K562 (cell line): ENCODE measurements at regions not wholly inside any gene's neighbourhood (a gene's known extent, or its start where the extent isn't known, plus 50 kb on each side); places are given as distances from the start of the nearest gene placed in this dataset.

ENCODE experiments used
- ATAC-seq: fragments of 200-7000 bp; cut with Tn5 transposase; 3 replicates; pipeline ENCODE4 v1.9.1; 2020; ENCODE audit warnings: moderate library complexity
- BruUV-seq: library from RNA; stranded (reverse); fragments of 400-500 nt; replicated peaks from 2 replicates; lab custom pipeline; 2021; lab: Mats Ljungman, UMichigan
- CTCF ChIA-PET: fragments of 300-600 bp; formaldehyde crosslinking; extraction: SDS; loops from one replicate; lab custom pipeline; 2021; ENCODE audit warnings: low intra/inter-chr PET ratio; lab: Yijun Ruan, JAX
- POLR2A ChIA-PET: fragments of 300-600, 350-650 bp; sonication (Branson Sonifier 250); formaldehyde crosslinking; extraction: SDS; loops from one replicate; lab custom pipeline; 2021; ENCODE audit warnings: antibody characterized with exemption, inconsistent platforms; lab: Yijun Ruan, JAX
- DNase-seq, 4 experiments: peaks; one replicate each; pipeline versions ENCODE4 v3.0.0 to v3.0.0-alpha.2; 2011 to 2018; ENCODE audit warnings: low spot score in 3 of 4, mixed read lengths in 3 of 4; ENCODE audit errors: extremely low read depth in 1 of 4
- FAIRE-seq: peaks from 2 replicates; lab custom pipeline; 2011; peaks lifted over from hg19 to GRCh38; lab: Jason Lieb, UNC
- H2AFZ ChIP-seq: 2 replicates; pipeline ENCODE4 v1.6.0; 2011; ENCODE audit warnings: low read depth, low read length, control low read depth, inconsistent platforms
- H3K27ac ChIP-seq: fragments of 200-600 bp; 3 replicates; pipeline ENCODE4 v1.8.0; 2011; ENCODE audit warnings: low read depth, mild to moderate bottlenecking, control low read depth, inconsistent platforms, low read length, moderate library complexity, mixed read lengths; ENCODE audit errors: extremely low read depth
- H3K27me3 ChIP-seq, 2 experiments: fragments of 300-600 bp in 1 of 2; 2 replicates in 1 of 2; 3 replicates in 1 of 2; pipeline versions ENCODE4 v1.6.0 to v1.8.0; 2011; ENCODE audit warnings: inconsistent platforms in 2 of 2, low read length in 2 of 2, mild to moderate bottlenecking in 1 of 2, mixed read lengths in 1 of 2, moderate library complexity in 1 of 2; ENCODE audit not compliant: control insufficient read depth in 2 of 2, insufficient read depth in 2 of 2
- H3K36me3 ChIP-seq: fragments of 300-600 bp; 3 replicates; pipeline ENCODE4 v1.8.0; 2011; ENCODE audit warnings: mild to moderate bottlenecking, low read length, inconsistent platforms; ENCODE audit not compliant: control insufficient read depth, insufficient read depth
- H3K4me1 ChIP-seq, 2 experiments: fragments of 200-600 bp in 1 of 2; replicated peaks in 1 of 2; 2 replicates in 1 of 2; 3 replicates in 1 of 2; pipeline versions ENCODE4 v1.5.1 to v1.8.0; 2011; ENCODE audit warnings: inconsistent platforms in 2 of 2, low read length in 2 of 2, mild to moderate bottlenecking in 1 of 2, mixed read lengths in 1 of 2, moderate library complexity in 1 of 2; ENCODE audit not compliant: control insufficient read depth in 2 of 2, insufficient read depth in 2 of 2
- H3K4me2 ChIP-seq: 2 replicates; pipeline ENCODE4 v1.6.1; 2011; ENCODE audit warnings: low read length, control low read depth, inconsistent platforms, mixed read lengths; ENCODE audit not compliant: insufficient read depth
- H3K4me3 ChIP-seq: fragments of 200-600 bp; sonication (generic), shearing (Covaris generic); 2 replicates; pipeline ENCODE4 v1.5.1; 2016; ENCODE audit warnings: control low read depth, inconsistent platforms
- H3K79me2 ChIP-seq: fragments of 200-600 bp; 3 replicates; pipeline ENCODE4 v1.8.0; 2011; ENCODE audit warnings: low read length, inconsistent platforms; ENCODE audit not compliant: control insufficient read depth, insufficient read depth
- H3K9ac ChIP-seq, 2 experiments: 2 replicates each; pipeline versions ENCODE4 v1.6.0 to v1.6.1; 2011; ENCODE audit warnings: low read depth in 2 of 2, low read length in 2 of 2, control low read depth in 1 of 2, inconsistent platforms in 1 of 2, mild to moderate bottlenecking in 1 of 2, mixed read lengths in 1 of 2; ENCODE audit not compliant: insufficient read depth in 1 of 2
- H3K9me1 ChIP-seq: one replicate; pipeline ENCODE4 v1.6.0; 2011; ENCODE audit warnings: inconsistent platforms, mild to moderate bottlenecking, low read length, moderate library complexity; ENCODE audit not compliant: control insufficient read depth, insufficient read depth
- H3K9me3 ChIP-seq: replicated peaks from 2 replicates; pipeline ENCODE4 v1.5.1; 2011; ENCODE audit warnings: low read depth, low read length, inconsistent platforms; ENCODE audit not compliant: control insufficient read depth, insufficient read depth
- H4K20me1 ChIP-seq: replicated peaks from 2 replicates; pipeline ENCODE4 v1.6.1; 2011; ENCODE audit warnings: low read length, inconsistent platforms, mixed read lengths; ENCODE audit not compliant: control insufficient read depth, insufficient read depth
- CBX8 ChIP-seq: fragments of 200-600 bp; sonication (generic); IDR thresholded peaks from 2 replicates; pipeline ENCODE4 v1.6.1; 2012; ENCODE audit warnings: borderline replicate concordance, mixed run types, low read depth, mild to moderate bottlenecking, moderate library complexity, mixed read lengths, low read length, control low read depth, inconsistent platforms; ENCODE audit not compliant: poor library complexity, severe bottlenecking; ENCODE audit errors: extremely low read depth
- FOXA3 ChIP-seq, 2 experiments: fragments of 450-650 bp in 1 of 2; sonication (generic) in 1 of 2; formaldehyde crosslinking; IDR thresholded peaks in 1 of 2; conservative IDR thresholded peaks in 1 of 2; 2 replicates each; pipeline versions ENCODE4 v1.4.0 to v1.8.0; 2020 to 2022; ENCODE audit warnings: mild to moderate bottlenecking in 2 of 2, missing genetic modification reagents in 1 of 2
- NCOA4 ChIP-seq: fragments of 450-650 bp; IDR thresholded peaks from 2 replicates; pipeline ENCODE4 v1.6.1; 2018; ENCODE audit warnings: mild to moderate bottlenecking; ENCODE audit not compliant: partially characterized antibody
- NCOA6 ChIP-seq: fragments of 450-650 bp; IDR thresholded peaks from 2 replicates; pipeline ENCODE4 v1.6.1; 2017; ENCODE audit warnings: mild to moderate bottlenecking
- NFATC3 ChIP-seq: fragments of 450-650 bp; IDR thresholded peaks from 2 replicates; pipeline ENCODE4 v1.6.1; 2017; ENCODE audit warnings: mild to moderate bottlenecking
- RFX7 ChIP-seq: fragments of 250-450 bp; sonication (Bioruptor Pico); IDR thresholded peaks from 2 replicates; pipeline ENCODE4 v1.5.1; 2021; ENCODE audit warnings: mild to moderate bottlenecking
- SMARCE1 ChIP-seq: fragments of 450-650 bp; IDR thresholded peaks from 2 replicates; pipeline ENCODE4 v1.7.1; 2016; ENCODE audit warnings: mild to moderate bottlenecking
- ZKSCAN1 ChIP-seq: fragments of 150-350 bp; IDR thresholded peaks from 2 replicates; pipeline ENCODE4 v1.6.1; 2016; ENCODE audit warnings: low read depth, low read length
- ZNF143 ChIP-seq: sonication (generic); formaldehyde crosslinking; IDR thresholded peaks from 2 replicates; pipeline ENCODE4 v1.9.0; 2022; ENCODE audit warnings: mild to moderate bottlenecking, missing genetic modification reagents
- ZNF408 ChIP-seq: fragments of 250-450 bp; sonication (Bioruptor Pico); IDR thresholded peaks from 2 replicates; pipeline ENCODE4 v1.4.0; 2020; ENCODE audit warnings: low read depth, mild to moderate bottlenecking, moderate library complexity
- ZNF561 ChIP-seq: fragments of 450-650 bp; formaldehyde crosslinking; conservative IDR thresholded peaks from 2 replicates; pipeline ENCODE4 v1.4.0; 2020; ENCODE audit warnings: mild to moderate bottlenecking, moderate library complexity
- in situ Hi-C: fragments of 300-500 bp; cut with MboI; formaldehyde crosslinking; loops from 4 replicates; pipeline ENCODE4 v1.15.0; 2018; ENCODE audit warnings: inconsistent platforms, mixed read lengths
- intact Hi-C: fragments of 100-400 bp; cut with micrococcal nuclease; formaldehyde crosslinking; loops from 2 replicates; pipeline ENCODE4 v1.14.2; 2022
- TF ChIP-seq, protein P1 (sequence below): fragments of 450-650 bp; IDR thresholded peaks from 2 replicates; pipeline ENCODE4 v1.6.1; 2018; ENCODE audit not compliant: partially characterized antibody
- TF ChIP-seq, protein P2 (sequence below): fragments of 250-450 bp; sonication (Bioruptor Pico); IDR thresholded peaks from 2 replicates; pipeline ENCODE4 v1.4.0; 2020; ENCODE audit warnings: borderline replicate concordance

DNA sequence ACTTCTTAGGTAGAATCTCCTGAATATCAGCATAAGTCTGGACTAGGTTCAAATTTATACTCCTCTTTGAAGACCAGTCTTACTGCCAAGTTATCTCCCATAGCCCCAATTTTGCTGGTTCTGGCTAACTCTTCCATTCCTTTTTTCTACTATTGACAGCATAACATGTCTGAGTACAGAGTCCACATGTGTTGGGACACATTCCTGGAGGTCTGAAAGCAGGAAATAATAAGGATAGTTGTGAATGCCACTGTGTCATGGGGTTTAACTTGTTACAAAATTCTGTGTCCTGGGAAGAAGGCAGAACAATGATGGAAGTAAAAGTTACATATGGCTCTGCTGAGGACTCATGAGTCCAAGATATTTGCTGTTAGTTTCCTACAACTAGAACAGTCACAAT, 57.4 kb upstream of the ZBTB20 start:
- no peak for ATAC-seq
- ChIA-PET POLR2A (no interaction called here), CTCF (no interaction called here)
- in situ Hi-C loops, result loop anchor here (25.0 kb wide), 1 partner anchor 483 kb away; no protein-coding TSS in a partner anchor
- H3K9ac ChIP-seq, result no peak overlapping the region
- H3K4me2 ChIP-seq, result no peak overlapping the region
- TF ChIP-seq NCOA6 (no peak), ZKSCAN1 (no peak), RFX7 (no peak), NCOA4 (no peak), ZNF143 (CRISPR knock-in tag) (no peak), NFATC3 (no peak), ZNF408 (CRISPR knock-in tag) (no peak), CBX8 (no peak), SMARCE1 (no peak), ZNF561 (CRISPR knock-in tag) (no peak), FOXA3 (CRISPR knock-in tag; conservative IDR thresholded peaks at IDR 0.05 in 1 of 2, IDR thresholded peaks at IDR 0.05 in 1 of 2) (no peak)
- TF ChIP-seq, protein P1, sequence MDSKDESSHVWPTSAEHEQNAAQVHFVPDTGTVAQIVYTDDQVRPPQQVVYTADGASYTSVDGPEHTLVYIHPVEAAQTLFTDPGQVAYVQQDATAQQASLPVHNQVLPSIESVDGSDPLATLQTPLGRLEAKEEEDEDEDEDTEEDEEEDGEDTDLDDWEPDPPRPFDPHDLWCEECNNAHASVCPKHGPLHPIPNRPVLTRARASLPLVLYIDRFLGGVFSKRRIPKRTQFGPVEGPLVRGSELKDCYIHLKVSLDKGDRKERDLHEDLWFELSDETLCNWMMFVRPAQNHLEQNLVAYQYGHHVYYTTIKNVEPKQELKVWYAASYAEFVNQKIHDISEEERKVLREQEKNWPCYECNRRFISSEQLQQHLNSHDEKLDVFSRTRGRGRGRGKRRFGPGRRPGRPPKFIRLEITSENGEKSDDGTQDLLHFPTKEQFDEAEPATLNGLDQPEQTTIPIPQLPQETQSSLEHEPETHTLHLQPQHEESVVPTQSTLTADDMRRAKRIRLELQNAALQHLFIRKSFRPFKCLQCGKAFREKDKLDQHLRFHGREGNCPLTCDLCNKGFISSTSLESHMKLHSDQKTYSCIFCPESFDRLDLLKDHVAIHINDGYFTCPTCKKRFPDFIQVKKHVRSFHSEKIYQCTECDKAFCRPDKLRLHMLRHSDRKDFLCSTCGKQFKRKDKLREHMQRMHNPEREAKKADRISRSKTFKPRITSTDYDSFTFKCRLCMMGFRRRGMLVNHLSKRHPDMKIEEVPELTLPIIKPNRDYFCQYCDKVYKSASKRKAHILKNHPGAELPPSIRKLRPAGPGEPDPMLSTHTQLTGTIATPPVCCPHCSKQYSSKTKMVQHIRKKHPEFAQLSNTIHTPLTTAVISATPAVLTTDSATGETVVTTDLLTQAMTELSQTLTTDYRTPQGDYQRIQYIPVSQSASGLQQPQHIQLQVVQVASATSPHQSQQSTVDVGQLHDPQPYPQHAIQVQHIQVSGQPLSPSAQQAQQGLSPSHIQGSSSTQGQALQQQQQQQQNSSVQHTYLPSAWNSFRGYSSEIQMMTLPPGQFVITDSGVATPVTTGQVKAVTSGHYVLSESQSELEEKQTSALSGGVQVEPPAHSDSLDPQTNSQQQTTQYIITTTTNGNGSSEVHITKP, result no peak
- TF ChIP-seq, protein P2, sequence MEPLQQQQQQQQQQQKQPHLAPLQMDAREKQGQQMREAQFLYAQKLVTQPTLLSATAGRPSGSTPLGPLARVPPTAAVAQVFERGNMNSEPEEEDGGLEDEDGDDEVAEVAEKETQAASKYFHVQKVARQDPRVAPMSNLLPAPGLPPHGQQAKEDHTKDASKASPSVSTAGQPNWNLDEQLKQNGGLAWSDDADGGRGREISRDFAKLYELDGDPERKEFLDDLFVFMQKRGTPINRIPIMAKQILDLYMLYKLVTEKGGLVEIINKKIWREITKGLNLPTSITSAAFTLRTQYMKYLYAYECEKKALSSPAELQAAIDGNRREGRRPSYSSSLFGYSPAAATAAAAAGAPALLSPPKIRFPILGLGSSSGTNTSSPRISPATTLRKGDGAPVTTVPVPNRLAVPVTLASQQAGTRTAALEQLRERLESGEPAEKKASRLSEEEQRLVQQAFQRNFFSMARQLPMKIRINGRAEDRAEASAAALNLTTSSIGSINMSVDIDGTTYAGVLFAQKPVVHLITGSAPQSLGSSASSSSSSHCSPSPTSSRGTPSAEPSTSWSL (CRISPR knock-in tag), result no peak
- no peak overlapping the region for H3K27ac ChIP-seq
- no peaks in the 10 kb centered on the region for H4K20me1 ChIP-seq
- no peaks in the 10 kb centered on the region for H3K9me1 ChIP-seq
- no peak for DNase-seq
- no peak overlapping the region for H3K4me3 ChIP-seq
- BruUV-seq, result no TSS peak
- H3K9me3 ChIP-seq, result no peaks in the 10 kb centered on the region
- H3K4me1 ChIP-seq, result no peaks in the 10 kb centered on the region
- no peaks in the 10 kb centered on the region for H3K36me3 ChIP-seq
- no peak overlapping the region for H2AFZ ChIP-seq
- intact Hi-C loops, result no loop called here
- no peaks in the 10 kb centered on the region for H3K27me3 ChIP-seq
- no peak for FAIRE-seq
- no peaks in the 10 kb centered on the region for H3K79me2 ChIP-seq
